ENCODE measurements at regions not wholly inside any gene's neighbourhood (a gene's known extent, or its start where the extent isn't known, plus 50 kb on each side); places are given as distances from the start of the nearest gene placed in this dataset.

- TF ChIP-seq CTCF (IDR thresholded peaks at IDR 0.05) (no peak), POLR2A (IDR thresholded peaks at IDR 0.05) (no peak)
Observed at GRCh38 chr2:12057436-12058166, 311.2 kb downstream of the LPIN1 start.
